Esophagus squamous epithelium (tissue), 5 donors: ENCODE measurements at regions not wholly inside any gene's neighbourhood (a gene's known extent, or its start where the extent isn't known, plus 50 kb on each side); places are given as distances from the start of the nearest gene placed in this dataset.

Source experiments
- DNase-seq: peaks from one replicate; lab custom pipeline; 2025; lab: John Stamatoyannopoulos, UW
- H3K27ac ChIP-seq, 4 donors: fragments of 200-600 bp; sonication (generic); one replicate each; pipeline ENCODE4 v1.5.1; 2016 to 2019; ENCODE audit warnings: mild to moderate bottlenecking in 1 of 4
- H3K27me3 ChIP-seq, 4 donors: fragments of 200-600 bp; sonication (generic); 1 replicate in 3 of 4; 2 replicates in 1 of 4; pipeline versions ENCODE4 v1.5.1 to v1.6.0; 2017 to 2021; ENCODE audit warnings: antibody characterized with exemption in 1 of 4
- H3K36me3 ChIP-seq, 3 donors: fragments of 200-600 bp; sonication (generic); one replicate each; pipeline ENCODE4 v1.5.1; 2016 to 2019
- H3K4me1 ChIP-seq, 3 donors: fragments of 200-600 bp; sonication (generic); one replicate each; pipeline ENCODE4 v1.5.1; 2017 to 2019
- H3K4me3 ChIP-seq, 4 donors: fragments of 200-600 bp; sonication (generic); 1 replicate in 3 of 4; 2 replicates in 1 of 4; pipeline ENCODE4 v1.5.1; 2016 to 2019; ENCODE audit warnings: mild to moderate bottlenecking in 2 of 4, moderate library complexity in 1 of 4
- H3K9me3 ChIP-seq, 3 donors: fragments of 200-600 bp; sonication (generic); one replicate each; pipeline ENCODE4 v1.5.1; 2016 to 2019
- CTCF ChIP-seq, 6 experiments: fragments of 450-650 bp in 4 of 6; fragments of 200-600 bp in 2 of 6; sonication (generic) in 2 of 6; IDR thresholded peaks; one replicate each; pipeline ENCODE4 v1.5.1; 2016 to 2019; ENCODE audit warnings: antibody characterized with exemption in 6 of 6, mild to moderate bottlenecking in 4 of 6, moderate library complexity in 4 of 6
- POLR2A ChIP-seq, 4 donors: fragments of 450-650 bp; IDR thresholded peaks; one replicate each; pipeline ENCODE4 v1.6.1; 2017; ENCODE audit warnings: antibody characterized with exemption in 4 of 4, mild to moderate bottlenecking in 4 of 4, moderate library complexity in 3 of 4
- WGBS, 2 donors: methylation state at CpG; one replicate each; pipeline ENCODE4 v1.1.5; 2018; 5-methylcytosine and 5-hydroxymethylcytosine counted together
- intact Hi-C: fragments of 100-400 bp; cut with DNase I; formaldehyde crosslinking; loops from one replicate; pipeline ENCODE4 v1.15.0; 2022
- donor health status: DM: yes; HTN: yes; CAD: no.

- TF ChIP-seq POLR2A (IDR thresholded peaks at IDR 0.05): no peak
- TF ChIP-seq CTCF (IDR thresholded peaks at IDR 0.05): no peak
- Histone ChIP-seq H3K36me3 (no peaks in the 10 kb centered on the region), H3K4me1 (peaks cover 0 to 11% (median 0%) of the 10 kb centered on the region in 3 donors), H3K4me3 (no peak overlapping the region), H3K27ac (no peak overlapping the region), H3K27me3 (peaks cover 0 to 14% (median 0%) of the 10 kb centered on the region in 4 donors), H3K9me3 (no peaks in the 10 kb centered on the region)
- intact Hi-C loops: no loop called here
- WGBS, 2 donors: 84 to 87% methylated on average over 5 to 6 of the region's 15 CpGs
- DNase-seq: no peak
These were observed 324.6 kb upstream of the DIO3 start for GRCh38 chr14:101236496-101237251.

- DNase-seq: no peak
- Histone ChIP-seq H3K27me3 (peaks cover 0 to 14% (median 0%) of the 10 kb centered on the region in 4 donors), H3K27ac (no peak overlapping the region), H3K9me3 (no peaks in the 10 kb centered on the region), H3K4me1 (peaks cover 0 to 11% (median 0%) of the 10 kb centered on the region in 3 donors), H3K4me3 (no peak overlapping the region), H3K36me3 (no peaks in the 10 kb centered on the region)
- intact Hi-C loops: no loop called here
- TF ChIP-seq POLR2A (IDR thresholded peaks at IDR 0.05): no peak
- no peak for TF ChIP-seq CTCF (IDR thresholded peaks at IDR 0.05)
- WGBS, 2 donors: 59 to 71% methylated on average over 4 to 7 of the region's 9 CpGs
These were observed 324.1 kb upstream of the DIO3 start for GRCh38 chr14:101237252-101237616.

GRCh38 chr14:101239065-101239464 is 322.2 kb upstream of the DIO3 start:
- intact Hi-C loops: no loop called here
- TF ChIP-seq CTCF (IDR thresholded peaks at IDR 0.05): no peak
- TF ChIP-seq POLR2A (IDR thresholded peaks at IDR 0.05): no peak
- H3K36me3 ChIP-seq: no peaks in the 10 kb centered on the region
- peaks cover 0 to 16% (median 0%) of the 10 kb centered on the region in 4 donors for H3K27me3 ChIP-seq
- WGBS, 2 donors: 40 to 78% methylated on average over 6 to 7 of the region's 9 CpGs
- no peak overlapping the region for H3K4me3 ChIP-seq
- no peak overlapping the region for H3K27ac ChIP-seq
- H3K9me3 ChIP-seq: no peaks in the 10 kb centered on the region
- no peak for DNase-seq
- H3K4me1 ChIP-seq: no peaks in the 10 kb centered on the region

GRCh38 chr14:101241147-101241546 is 320.1 kb upstream of the DIO3 start:
- no peak for DNase-seq
- H3K9me3 ChIP-seq: no peaks in the 10 kb centered on the region
- peaks cover 0 to 9% (median 0%) of the 10 kb centered on the region in 4 donors for H3K27me3 ChIP-seq
- no peak overlapping the region for H3K27ac ChIP-seq
- TF ChIP-seq CTCF (IDR thresholded peaks at IDR 0.05) (no peak), POLR2A (IDR thresholded peaks at IDR 0.05) (no peak)
- intact Hi-C loops: no loop called here
- WGBS, 2 donors: 75 to 82% methylated on average over 2 of the region's 2 CpGs
- no peaks in the 10 kb centered on the region for H3K36me3 ChIP-seq
- H3K4me3 ChIP-seq: no peak overlapping the region
- no peaks in the 10 kb centered on the region for H3K4me1 ChIP-seq

GRCh38 chr14:101241807-101242278 is 319.5 kb upstream of the DIO3 start:
- Histone ChIP-seq H3K9me3 (no peaks in the 10 kb centered on the region), H3K27me3 (peaks cover 0 to 9% (median 0%) of the 10 kb centered on the region in 4 donors), H3K4me1 (no peaks in the 10 kb centered on the region), H3K4me3 (no peak overlapping the region), H3K36me3 (no peaks in the 10 kb centered on the region), H3K27ac (no peak overlapping the region)
- intact Hi-C loops: no loop called here
- no peak for TF ChIP-seq CTCF (IDR thresholded peaks at IDR 0.05)
- no peak for TF ChIP-seq POLR2A (IDR thresholded peaks at IDR 0.05)
- no peak for DNase-seq
- 63 to 73% methylated on average over 5 to 6 of the region's 10 CpGs for WGBS, 2 donors
